Activated CD4-positive, alpha-beta T cell treated with anti-CD3 and anti-CD28 coated beads, Interleukin-2, amount 50 U/mL, for 16 hours (primary cell): ENCODE measurements at regions not wholly inside any gene's neighbourhood (a gene's known extent, or its start where the extent isn't known, plus 50 kb on each side); places are given as distances from the start of the nearest gene placed in this dataset.

ENCODE experiments used
- DNase-seq: peaks from one replicate; pipeline ENCODE4 v3.0.0-alpha.2; 2020

DNA sequence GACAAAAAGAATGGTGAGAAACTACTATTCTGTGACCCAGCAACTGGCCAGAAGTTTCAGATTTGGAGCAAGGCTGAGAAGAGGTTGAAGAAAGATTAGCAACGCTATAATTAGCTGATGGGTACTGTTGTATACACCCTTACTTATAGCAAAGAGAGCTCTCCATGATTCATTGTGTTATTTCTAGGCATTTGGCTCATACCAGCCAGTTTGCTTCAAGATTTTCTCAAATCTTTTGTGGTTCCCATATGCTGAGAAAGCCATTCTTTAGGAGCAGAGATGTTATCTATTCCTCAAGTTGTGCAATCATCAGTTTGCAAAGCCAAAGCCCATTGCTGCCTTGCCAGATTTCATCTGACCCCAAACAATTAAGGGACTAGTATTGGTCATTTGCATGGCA lies 179.4 kb downstream of the ETS1 start:
- DNase-seq = no peak

DNA sequence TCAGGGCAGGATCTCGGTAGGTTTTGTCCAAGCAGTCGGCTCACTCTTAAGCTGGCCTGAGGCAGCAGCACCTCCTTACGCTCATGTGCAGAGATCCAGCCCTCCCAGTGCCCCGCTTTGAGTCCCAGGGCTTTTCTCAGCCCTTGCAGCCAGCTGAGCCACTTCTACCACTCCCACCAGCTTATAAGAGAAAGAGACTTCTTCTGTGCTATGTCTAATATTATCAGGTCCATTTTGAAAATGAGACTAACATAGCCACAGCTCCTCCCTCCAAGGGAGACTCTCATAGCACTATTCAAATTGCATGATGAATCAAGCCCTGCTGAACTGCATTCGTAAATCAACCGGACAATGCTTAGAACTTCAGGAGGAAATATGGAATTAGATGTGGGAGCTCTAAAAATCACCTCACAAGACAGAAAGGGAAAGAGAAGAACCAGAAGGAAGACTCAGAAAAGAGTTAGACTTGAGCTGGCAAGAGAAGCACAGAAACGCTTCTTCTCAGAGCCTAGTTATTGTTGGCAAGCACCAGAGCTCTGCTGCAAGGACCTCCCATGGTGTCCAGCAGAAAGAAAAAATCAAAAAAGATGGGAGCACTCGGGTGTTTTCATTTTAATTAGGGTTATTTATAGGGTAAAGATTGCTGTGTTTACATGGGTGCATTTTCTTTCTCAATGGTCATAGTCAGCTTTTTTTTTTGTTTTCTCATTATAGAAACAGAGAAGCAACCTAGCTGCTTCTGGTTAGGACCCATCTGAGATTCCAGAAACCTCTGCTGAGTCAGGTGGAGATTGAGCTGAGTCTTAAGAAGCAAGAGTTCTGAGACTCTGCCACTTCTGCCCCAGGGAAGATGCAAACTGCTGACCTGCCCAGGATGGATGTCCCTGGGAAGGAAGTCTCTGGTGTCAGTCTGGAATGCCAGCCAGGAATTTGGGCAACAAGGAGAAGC lies 181.4 kb downstream of the ETS1 start:
- DNase-seq = no peak

DNA sequence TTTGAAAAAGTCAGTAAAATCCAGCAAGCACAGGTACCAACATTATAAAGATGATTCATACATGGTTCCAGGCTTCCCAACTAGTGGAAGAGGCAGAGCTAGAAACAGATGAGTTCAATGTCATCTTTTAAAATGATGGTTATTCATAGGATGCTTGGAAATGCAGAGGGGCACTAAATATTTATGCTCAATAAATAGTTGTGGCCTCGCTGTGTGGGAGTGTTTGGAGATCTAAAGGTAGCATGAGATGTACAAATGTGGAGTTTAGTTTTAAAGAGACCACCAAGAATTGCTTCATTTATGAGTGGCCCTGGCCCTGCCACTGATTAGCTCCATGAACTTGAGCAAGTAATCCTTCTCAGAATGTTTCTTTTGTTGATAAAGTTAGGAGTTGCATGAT lies 182.2 kb downstream of the ETS1 start:
- DNase-seq = no peak

DNA sequence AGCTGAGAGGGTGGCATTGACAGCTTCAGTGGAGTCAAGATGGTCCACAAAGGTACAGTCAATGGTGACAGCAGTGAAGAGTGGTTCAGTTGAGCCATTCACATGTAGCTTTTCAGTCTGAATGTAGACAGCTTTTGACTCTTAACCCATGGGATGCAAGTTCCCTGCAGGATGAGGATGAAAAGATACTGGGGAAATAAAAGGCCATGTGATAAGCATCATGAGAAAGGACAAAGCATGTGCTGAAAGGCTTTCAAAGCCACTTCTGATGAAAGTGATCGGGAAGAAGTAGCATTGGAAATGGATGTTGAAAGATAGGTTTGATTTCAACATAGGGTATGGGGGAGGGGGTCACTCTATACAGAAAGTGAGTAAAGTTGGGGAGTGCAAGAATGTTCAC lies 182.9 kb downstream of the ETS1 start:
- DNase-seq = no peak

DNA sequence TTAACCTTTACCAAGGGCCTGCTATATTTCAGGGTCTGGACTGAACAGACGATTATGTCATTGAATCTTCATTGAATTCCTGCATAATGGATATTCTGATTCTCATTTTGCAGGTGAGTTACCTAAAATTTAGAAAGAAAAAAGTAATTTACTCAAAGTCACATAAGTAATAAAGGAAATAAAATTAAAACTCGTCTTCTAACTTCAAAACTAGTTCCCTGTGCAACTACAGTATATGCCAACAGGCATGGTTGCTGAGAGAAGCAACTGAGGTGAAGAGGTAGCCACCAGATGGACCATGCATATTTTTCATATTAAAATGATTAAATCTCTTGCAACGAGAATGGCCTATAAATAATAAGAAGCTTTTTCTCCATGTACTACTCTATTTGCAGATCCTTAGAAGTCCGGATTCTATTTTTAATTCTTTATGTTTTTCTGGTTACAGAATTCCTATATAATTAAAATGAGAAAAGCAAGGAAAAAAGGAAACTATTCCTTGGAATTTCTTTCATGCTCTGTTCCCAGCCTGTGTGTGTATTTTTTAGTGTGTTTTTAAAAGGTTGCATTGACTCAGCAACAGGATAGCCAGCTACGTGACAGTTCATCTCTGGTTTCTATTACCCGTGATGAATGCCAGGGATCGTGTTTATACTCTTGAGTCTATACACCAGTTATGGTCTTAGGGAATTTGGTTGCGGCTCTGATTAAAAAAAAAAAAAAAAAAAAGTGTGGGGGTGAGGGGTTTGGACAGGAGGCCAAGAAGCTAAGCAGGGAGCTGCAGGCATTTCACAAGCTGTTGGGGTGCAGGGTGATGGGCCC lies 186.8 kb downstream of the ETS1 start:
- DNase-seq = no peak

DNA sequence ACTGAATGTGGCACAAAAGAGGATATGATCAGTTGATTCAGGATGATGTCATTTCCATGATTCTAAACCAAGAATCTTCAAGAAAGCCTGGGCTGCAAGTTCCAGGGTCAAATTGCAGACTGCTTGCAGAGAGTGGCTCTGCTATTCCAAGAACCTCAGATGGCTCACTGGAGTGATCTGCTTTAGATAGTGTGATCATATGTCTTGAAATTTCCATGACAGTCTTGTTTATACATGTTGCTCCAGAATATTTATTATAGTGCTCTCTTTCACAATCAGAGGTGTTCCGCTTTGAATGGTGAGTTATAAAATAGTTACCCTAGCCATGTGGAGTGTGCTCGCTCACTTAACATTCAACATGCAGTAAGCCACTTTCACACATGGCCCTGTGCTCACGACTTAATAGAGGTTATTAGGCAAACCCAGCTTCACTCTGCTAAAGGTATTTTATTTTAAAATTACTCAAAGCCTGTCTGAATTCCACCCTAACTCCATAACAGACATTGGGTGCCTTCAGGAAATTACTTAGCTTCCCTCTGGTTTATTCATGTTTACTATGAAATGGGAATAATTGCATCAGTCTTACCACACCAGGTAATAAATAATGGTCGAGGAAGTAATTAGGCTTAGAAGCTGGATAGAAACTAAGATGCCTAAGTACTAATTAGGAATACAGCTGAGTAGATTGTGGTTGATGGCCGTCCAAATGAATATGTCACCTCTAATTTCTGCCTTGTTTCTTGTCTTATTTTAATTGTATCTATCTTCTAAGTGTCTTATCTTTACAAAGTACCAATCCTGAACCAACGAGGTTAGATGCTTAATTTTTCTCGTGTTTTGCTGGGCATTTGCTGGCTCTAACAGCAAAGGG lies 187.9 kb downstream of the ETS1 start:
- DNase-seq = peak; percentile 23

DNA sequence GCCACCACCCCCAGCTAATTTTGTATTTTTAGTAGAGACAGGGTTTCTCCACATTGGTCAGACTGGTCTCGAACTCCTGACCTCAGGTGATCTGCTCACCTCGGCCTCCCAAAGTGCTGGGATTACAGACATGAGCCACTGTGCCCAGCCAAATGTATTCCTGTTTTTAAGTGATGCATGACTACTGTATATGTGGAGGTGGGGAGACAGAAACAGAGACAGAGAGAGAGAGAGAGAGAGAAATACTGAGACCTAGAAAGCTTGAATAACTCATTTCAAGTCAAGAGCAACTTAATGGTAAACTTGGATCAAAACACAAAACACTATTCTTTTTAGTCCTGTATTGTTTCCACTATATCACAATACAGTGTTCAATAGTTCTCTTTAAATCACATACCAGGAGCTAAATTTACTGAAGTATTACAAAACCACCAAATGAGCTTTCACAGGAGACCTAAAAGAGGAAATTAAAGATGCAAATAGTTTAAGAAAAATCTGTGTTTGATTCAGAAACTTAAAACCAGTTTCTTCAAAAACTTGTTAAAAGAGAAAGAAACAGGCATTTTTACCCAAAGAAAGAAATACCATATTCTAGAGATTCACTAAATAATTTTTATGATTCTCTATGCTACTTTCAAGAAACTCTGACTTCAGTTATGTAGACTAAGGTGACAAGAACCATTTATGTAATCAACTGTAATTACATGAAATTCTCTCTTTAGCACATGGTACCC lies 188.7 kb downstream of the ETS1 start:
- DNase-seq = no peak

DNA sequence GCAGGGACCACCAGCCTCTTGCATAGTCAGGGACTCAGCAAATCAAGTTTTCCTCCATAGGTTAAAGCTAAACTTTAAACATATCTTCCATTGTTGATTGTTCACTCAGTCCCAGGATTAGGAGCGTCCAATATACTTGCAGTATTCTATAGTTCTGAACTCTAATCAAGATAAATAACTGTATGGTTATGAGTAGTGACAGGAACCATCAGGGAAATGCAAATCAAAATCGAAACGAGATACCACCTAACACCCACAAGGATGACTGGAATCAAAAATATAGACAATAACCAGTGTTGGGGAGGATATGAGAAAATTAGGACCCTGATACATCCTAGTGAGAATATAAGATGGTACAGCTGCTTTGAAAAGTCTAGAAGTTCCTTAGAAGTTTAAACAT lies 190.0 kb downstream of the ETS1 start:
- peak; percentile 28 for DNase-seq

DNA sequence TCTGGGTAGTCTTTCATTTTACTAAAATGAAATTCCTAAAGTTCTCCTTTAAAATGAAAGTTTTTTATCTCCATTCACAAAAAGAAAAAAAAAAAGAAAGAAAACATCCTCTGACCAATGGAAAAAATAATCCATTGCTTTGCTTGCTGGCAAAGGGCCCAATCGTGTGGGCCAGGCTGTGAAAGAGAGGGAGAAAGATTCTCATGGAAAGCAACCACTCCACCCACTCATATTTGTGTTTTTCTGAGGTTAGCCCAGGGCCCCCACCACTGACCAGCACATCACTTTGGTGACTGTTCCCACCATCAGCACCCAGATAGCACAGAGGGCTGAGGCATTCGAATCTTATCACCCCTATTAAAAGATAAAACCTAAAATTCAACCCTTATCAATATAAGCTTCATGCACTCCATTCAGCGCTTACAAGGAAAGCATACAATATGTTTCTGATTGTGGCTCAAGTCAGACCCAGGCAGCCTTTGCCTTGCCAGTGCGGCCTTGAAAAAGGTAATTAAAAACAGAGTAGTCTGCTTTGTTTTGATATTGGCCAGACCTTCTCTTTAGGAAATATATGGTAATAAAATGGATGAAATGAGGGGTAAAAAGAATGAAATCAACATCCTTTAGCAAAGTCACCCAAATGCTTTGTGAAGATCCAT lies 192.8 kb downstream of the ETS1 start:
- DNase-seq = no peak

DNA sequence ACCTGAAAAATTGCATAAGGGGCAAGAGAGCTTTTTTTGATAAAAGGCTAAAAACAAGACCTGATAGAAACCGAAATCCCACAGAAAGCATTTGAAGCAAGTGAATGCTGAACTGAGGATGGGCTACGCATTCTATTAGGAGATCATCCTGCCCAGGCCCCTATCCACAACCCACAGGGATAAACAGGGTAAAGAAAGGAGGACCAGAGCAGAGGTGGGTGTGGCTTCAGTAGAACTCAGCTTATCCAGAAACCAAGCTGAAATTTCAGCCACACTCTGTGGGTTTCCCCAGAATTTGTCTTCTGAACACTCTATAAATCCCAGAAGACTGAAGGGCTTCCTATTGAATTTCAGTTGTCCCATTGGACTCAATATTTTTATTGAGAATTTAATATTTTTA lies 195.1 kb downstream of the ETS1 start:
- no peak for DNase-seq

DNA sequence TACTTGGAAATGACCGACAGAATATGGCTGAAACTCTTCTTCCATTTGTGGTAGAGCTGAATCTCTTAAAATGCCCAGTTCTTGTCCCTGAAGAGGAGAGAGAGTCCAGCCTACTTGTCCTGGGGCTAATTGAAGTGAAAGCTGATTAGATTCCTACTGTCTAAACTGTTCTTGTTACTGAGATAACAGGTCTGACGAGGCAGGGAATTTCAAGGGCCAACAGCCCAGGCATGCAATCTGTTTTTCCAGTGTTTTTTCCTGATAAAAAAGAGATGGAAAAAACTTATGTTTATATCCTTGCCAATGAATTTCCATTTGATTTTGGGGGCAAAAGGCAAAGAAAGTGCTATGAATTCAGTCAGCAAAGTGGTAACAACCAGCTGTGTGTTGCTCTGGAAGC lies 195.5 kb downstream of the ETS1 start:
- DNase-seq = no peak

DNA sequence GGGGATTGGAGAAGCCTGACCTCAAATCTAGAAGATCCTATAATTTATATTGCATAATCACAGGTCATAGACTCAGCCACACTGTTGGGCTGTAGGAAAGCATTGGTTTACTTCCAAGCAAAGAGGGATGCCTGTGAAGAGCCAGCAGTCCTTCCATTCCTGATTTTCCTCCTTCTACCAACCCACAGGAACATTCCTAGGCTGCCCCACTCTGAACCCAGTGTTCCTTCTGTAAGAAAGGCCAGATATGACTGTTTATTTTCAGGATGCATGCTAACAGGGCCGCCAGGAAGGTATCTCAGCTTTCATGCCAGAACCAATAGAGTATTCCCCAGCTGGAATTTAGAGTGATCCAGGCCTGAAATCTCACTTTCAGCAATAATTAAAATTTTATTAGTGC lies 197.1 kb downstream of the ETS1 start:
- DNase-seq = no peak

DNA sequence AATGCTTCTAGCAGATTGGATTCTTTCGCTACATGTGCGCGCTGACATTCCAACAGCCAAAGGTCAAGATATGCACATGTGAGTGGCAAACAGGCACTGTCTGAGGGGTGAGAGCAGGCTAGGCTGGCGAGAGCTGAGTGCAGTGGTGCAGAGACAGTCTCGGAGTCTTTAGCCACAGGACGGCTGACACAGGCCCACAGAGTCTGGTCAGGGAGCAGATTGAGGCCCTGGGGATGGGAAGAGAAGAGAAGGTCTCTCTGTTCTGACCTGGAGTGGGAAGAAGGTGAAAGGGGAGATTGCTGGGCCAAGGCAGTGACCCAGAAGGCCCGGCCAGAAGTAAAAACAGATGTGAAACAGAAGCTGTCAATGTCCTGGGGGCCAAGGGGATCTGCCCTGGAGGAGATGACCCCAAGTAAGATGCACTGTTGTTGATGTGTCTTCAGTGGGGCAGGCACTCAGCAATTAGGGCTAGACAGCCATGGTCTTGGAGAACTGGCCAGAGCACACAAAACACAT lies 197.8 kb downstream of the ETS1 start:
- no peak for DNase-seq

DNA sequence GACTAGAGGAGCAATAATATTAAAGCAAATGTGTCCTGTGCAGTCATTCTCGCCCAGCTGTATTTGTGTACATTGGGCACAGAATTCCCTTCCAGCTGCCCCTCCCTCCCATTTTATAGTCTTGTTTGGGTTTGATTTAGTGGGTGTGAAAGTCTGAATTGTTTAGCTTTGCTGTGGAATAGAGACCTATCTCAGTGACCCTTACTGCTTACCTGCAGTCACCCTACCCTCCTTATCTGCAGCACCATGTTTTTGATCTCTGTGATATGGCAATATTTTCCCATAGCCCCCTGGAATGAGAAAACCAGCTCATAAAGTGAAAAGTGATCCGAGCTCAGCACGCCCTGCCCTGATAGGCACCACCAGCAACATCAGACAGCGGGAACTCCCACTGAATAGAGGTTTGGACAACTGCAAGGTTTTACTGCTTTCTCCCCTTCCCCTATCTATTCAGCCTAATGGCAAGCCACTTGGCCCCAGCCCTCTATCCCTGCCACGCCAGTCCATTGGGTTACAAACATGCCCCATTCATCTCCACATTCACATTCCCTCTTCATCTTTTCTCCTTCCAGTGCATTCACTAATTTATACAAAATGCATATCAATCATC lies 199.0 kb downstream of the ETS1 start:
- no peak for DNase-seq

DNA sequence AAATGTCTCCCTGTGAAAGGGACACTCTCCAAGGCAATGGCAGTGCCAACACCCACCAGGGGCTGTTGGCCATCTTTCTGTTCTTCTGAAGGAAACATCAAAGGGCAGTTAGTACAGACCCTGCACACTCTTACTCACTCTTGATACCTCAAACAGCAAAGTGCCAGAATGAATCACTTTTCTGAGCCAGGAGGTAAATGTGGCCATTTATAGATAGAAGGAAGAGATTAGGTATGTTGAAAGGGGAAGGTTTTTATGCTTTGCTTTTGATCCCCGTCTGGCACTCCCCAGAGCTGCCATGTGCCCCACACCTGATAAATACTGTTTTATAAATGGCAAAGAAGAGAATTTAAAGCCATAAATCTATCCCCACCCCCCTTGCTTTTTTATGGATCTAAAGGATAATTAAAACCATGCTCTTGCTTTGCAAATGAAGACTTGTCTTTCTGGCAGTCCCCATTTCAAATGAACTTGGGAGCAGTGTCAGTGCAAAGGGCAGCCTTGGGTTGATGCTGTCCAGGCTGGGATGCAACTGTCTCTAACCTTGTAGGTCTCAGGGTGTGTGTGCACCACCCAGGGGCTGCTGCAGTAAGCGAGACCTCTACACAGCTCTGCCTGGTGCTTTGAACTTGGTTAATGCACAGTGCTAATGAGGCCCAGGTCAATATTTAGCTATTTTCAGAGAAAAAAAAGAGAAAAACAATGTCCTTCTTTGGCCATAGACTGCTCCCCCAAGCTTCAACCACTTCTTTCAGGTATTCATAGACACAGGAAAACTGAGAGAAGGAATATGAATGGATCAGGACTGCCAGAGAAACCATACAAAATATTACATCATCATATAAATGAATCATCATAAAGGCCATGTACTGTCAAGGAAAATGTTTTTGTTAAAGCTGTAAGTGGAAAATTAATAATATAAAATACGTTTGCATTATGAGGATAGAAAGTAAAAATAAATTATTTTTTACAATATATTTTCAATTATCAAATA lies 207.5 kb downstream of the ETS1 start:
- peak; percentile 74 for DNase-seq

DNA sequence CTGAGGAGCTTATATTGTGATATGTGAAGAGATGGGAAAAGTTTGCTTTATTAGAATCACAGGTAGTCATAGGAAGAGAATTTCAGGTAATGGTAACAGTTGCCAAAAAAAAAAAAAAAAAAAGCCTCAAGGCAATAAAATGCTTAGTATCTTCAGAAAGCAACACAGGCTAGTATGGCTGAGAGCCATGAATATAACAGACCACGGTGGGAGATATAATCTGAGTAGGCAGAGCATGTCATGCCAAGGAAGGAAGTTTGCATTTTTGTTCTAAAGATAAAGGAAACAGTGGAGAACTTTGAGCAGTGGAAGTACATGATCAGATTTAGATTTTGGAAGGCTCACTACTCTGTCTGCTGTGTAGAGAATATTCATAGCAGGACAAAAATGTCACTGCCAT lies 211.4 kb downstream of the ETS1 start:
- no peak for DNase-seq

DNA sequence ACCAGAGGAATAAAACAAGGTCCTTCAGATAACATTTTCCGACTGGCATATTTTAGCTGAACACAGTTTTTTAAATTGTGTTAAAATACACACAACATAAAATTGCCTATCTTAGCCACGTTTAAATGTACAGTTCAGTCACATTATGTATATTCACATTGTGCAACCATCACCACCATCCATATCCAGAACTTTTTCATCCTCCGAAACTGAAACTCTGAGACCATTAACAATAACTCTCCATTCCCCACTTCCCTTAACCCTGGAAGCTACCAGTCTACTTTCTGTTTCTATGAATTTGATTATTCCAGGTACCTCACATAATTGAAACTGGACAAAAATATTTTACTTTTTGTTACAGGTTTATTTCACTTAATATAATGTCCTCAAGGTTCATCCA lies 213.3 kb downstream of the ETS1 start:
- DNase-seq = no peak

DNA sequence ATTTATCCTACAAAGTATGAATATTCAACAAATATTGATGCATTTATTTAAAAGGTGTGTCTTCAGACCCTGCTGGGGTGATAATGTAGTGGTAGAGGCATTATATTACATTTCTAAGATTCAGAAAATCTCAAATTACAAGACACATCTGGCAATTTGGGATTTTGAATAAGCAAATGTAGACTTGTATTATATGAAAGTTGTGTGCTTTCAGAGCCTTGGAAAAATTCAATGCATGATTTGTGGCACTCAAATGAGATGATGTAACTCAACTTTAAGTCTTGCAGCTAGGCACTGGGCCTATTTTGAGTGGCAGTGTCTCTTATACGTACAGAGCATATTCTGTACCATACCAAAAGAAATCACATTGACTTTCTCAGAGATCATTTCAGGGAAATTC lies 214.4 kb downstream of the ETS1 start:
- no peak for DNase-seq

DNA sequence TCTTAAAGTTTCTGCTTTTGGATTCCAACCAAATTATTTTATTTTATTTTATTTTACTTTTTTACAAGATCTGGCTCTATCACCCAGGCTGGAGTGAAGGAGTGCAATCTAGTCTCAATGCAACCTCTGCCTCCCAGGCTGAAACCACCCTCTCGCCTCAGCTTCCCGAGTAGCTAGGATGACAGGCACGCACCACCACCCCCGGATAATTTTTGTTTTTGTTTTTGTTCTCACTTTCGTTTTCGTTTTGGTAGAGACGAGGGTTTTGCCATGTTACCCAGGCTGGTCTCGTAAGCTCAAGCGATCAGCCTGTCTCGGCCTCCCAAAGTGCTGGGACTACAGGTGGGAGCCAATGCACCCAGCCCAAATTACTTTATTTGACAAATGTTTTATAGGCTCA lies 219.8 kb downstream of the ETS1 start:
- peak; percentile 64 for DNase-seq

DNA sequence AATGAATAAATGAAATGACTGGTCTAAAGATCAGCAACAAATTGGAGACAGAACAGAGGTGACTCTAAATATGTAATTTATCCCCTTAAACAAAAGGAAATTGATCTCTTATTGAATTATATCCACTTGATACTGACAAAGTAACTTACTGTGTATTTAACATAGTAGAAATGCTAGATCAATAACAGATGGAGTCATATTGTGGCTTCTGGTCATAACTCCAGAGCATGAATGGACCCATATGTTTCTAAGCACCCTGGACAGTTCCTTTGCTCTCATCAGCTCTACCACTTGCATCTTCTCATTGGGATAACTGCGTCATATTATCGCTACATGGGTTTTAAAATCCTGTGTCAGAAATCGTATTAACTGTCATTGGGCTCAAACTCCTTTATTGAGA lies 222.3 kb downstream of the ETS1 start:
- DNase-seq = no peak
